Epithelial cell of esophagus (primary cell): ENCODE measurements at regions not wholly inside any gene's neighbourhood (a gene's known extent, or its start where the extent isn't known, plus 50 kb on each side); places are given as distances from the start of the nearest gene placed in this dataset.

Source experiments
- DNase-seq: peaks from one replicate; pipeline ENCODE4 v3.0.0; 2010; ENCODE audit warnings: low read depth
- H3K4me3 ChIP-seq: 2 replicates; pipeline ENCODE4 v1.5.1; 2011; ENCODE audit warnings: mild to moderate bottlenecking, low read length, control low read depth
- TF ChIP-seq, protein P1 (sequence below): IDR thresholded peaks from 2 replicates; pipeline ENCODE4 v1.5.1; 2011; ENCODE audit warnings: low read depth, mild to moderate bottlenecking, low read length, control low read depth, inconsistent platforms; ENCODE audit not compliant: insufficient read depth; ENCODE audit errors: missing control alignments

DNA sequence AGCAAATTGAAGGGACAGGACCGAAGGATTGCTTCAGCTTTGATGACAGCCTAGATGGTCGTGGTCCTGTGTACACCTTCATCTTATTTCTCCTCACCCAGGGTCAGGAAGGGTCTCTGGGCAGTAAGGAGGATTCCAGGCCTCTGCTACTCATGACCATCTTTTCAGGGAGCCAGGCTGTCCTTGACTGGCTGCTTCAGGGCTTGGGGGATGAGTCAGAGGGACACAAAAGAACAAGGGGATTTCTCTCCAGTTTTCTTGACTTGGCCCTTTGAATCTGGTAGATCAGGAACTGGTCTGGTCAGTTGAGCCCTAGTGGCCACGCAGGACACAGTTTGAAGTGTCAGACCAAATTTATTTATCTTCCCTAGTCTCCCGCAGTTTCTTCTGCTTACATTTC, 402.1 kb upstream of the CHD6 start:
- TF ChIP-seq, protein P1, sequence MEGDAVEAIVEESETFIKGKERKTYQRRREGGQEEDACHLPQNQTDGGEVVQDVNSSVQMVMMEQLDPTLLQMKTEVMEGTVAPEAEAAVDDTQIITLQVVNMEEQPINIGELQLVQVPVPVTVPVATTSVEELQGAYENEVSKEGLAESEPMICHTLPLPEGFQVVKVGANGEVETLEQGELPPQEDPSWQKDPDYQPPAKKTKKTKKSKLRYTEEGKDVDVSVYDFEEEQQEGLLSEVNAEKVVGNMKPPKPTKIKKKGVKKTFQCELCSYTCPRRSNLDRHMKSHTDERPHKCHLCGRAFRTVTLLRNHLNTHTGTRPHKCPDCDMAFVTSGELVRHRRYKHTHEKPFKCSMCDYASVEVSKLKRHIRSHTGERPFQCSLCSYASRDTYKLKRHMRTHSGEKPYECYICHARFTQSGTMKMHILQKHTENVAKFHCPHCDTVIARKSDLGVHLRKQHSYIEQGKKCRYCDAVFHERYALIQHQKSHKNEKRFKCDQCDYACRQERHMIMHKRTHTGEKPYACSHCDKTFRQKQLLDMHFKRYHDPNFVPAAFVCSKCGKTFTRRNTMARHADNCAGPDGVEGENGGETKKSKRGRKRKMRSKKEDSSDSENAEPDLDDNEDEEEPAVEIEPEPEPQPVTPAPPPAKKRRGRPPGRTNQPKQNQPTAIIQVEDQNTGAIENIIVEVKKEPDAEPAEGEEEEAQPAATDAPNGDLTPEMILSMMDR, result no peak
- no peak overlapping the region for H3K4me3 ChIP-seq
- no peak for DNase-seq

DNA sequence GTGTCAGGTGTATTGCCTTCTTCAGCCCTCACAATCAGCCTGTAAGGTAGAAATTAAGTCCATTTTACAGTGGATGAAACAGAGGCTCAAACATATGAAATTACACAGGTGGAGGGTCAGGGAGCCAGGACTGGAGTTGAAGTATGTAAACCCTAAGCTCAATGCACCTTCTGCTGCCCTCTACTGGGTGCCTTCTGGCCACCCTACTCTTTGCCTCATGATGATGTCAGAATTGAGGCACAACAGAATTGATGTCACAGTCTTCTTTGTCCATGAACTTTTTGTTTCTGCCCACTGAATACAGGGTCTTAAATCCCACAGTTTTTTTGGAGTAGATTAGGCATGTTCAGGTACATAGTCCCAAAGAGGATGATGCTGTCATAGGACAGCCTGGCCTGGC, 400.8 kb upstream of the CHD6 start:
- TF ChIP-seq, protein P1, result no peak
- DNase-seq, result no peak
- no peak overlapping the region for H3K4me3 ChIP-seq

DNA sequence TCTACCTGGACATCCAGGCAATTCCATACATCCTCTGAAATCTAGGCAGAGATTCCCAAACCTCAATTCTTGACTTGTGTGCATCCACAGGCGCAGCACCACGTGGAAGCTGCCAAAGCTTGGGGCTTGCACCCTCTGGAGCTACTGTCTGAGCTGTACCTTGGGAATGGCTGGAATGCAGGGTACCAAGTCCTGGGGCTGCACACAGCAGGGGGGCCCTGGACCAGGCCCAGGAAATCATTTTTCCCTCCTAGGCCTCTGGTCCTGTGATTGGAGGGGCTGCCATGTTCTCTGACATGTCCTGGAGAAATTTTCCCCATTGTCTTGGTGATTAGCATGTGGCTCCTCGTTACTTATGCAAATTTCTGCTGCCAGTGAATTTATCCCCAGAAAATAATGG, 391.9 kb upstream of the CHD6 start:
- TF ChIP-seq, protein P1, result no peak
- DNase-seq, result no peak
- H3K4me3 ChIP-seq, result no peak overlapping the region

DNA sequence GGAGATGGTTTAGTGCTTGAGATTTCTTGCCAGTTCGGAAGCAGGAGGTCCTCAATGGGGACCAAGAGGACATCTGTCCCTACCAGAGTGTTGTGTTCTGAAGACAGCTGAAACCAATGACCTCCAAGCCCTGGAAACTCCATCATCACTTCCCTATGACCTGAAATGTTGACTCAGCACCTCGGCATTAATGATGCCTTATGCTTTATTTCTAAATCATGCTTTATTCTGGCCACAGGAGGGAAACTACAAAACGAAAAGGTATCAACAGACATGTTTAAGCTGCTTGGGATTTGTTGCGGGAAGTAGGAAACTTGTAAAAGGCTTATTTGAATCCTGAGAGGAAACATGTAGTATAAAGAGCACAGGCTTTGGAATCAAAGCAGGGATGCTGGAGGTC, 389.1 kb upstream of the CHD6 start:
- DNase-seq, result no peak
- TF ChIP-seq, protein P1, result no peak
- H3K4me3 ChIP-seq, result no peak overlapping the region

DNA sequence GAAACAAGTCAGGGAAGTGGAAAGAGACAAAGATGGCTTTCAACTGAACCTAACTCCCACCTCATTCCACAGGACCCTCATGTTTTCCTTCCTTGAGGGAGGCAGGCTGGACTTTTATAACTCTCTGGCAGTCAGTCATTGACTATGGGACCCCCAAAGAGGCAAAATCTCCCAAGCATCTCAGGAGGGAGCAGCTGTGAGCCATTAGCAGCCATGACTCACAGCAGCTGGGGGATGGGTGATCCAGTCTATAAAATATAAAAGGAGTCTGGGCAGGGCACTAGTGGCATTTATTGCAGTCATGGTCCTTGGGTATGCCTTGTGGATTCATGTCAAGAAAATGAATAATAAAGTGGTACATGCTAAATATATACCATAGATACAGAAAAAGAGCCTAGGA, 387.0 kb upstream of the CHD6 start:
- no peak overlapping the region for H3K4me3 ChIP-seq
- DNase-seq, result no peak
- TF ChIP-seq, protein P1, result no peak

DNA sequence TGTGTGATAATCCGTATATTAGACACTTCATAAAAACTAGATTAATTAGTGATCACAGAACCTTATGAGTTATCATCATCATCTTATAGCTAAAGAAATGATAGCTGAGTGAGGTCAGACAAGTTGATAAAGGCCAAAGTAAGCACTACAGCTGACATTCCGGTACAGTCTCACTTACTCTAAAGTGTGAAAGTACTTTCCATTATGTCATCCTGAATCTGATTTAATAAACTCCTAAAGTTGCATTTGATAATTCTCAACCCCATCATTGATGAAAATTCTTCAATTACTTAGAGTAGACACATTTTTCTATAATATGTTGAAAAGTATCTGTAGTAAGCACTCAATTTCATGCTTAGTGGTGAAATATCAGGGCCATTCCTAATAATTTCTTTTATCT, 385.2 kb upstream of the CHD6 start:
- DNase-seq, result no peak
- TF ChIP-seq, protein P1, result no peak
- H3K4me3 ChIP-seq, result no peak overlapping the region

DNA sequence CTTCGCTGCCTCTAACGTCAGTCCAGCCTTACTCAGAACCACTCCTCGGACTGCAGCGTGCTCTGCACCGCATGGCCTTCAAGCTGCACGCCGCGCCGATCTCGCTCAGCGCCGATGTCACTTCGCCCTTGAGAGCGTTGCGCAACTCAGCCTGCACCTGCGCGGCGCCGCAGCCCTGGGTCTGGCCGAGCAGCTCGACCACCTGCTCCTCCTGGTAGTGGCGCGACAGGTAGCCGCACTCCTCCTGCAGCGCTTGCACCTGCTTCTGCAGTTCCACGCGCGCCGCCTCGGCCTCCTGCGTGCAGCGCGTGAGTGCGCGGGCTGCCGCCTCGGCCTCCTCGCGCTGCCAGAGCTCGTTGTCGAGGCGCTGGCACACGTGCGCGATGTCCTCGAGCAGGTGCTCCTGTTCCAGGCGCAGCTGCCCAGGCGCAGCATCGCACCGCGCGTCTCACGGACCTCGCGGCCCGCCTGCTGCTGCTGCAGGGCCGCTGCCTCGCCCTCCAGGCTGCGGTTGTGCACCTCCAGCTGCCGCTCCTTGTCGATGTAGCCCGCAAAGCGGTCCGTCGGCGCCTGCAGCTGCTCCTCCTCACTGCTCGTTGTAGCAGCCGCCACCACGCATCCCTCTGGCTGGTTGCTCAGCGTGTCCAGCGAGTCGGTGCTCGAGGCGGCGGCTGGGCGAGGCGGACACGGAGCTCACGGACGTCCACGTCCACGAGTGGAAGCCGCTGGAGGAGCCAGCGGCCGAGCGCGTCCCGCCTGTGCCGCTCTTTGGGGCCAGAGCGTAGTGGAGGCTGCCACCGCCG, 380.6 kb upstream of the CHD6 start:
- TF ChIP-seq, protein P1, result no peak
- H3K4me3 ChIP-seq, result no peak overlapping the region

More for the DNA sequence above, 380.6 kb upstream of the CHD6 start:
- DNase-seq, result no peak
